Tibial nerve (tissue), 4 donors: ENCODE measurements at regions not wholly inside any gene's neighbourhood (a gene's known extent, or its start where the extent isn't known, plus 50 kb on each side); places are given as distances from the start of the nearest gene placed in this dataset.

ENCODE experiments used
- EP300 ChIP-seq, 2 donors: sonication (generic); formaldehyde crosslinking; IDR thresholded peaks; one replicate each; pipeline ENCODE4 v1.6.1; 2017; ENCODE audit warnings: antibody characterized with exemption in 2 of 2, mild to moderate bottlenecking in 1 of 2
- POLR2A ChIP-seq, 2 donors: fragments of 450-650 bp; IDR thresholded peaks; one replicate each; pipeline ENCODE4 v1.6.1; 2017; ENCODE audit warnings: antibody characterized with exemption in 2 of 2, mild to moderate bottlenecking in 2 of 2, moderate library complexity in 2 of 2
- TF ChIP-seq, protein P1 (sequence below), 5 experiments: fragments of 200-600 bp in 3 of 5; fragments of 450-650 bp in 2 of 5; sonication (generic) in 3 of 5; IDR thresholded peaks; one replicate each; pipeline ENCODE4 v1.5.1; 2016 to 2019; ENCODE audit warnings: antibody characterized with exemption in 5 of 5, mild to moderate bottlenecking in 3 of 5, moderate library complexity in 2 of 5

GRCh38 chr4:126130215-126130614 lies 815.5 kb downstream of the FAT4 start:
- TF ChIP-seq, protein P1, sequence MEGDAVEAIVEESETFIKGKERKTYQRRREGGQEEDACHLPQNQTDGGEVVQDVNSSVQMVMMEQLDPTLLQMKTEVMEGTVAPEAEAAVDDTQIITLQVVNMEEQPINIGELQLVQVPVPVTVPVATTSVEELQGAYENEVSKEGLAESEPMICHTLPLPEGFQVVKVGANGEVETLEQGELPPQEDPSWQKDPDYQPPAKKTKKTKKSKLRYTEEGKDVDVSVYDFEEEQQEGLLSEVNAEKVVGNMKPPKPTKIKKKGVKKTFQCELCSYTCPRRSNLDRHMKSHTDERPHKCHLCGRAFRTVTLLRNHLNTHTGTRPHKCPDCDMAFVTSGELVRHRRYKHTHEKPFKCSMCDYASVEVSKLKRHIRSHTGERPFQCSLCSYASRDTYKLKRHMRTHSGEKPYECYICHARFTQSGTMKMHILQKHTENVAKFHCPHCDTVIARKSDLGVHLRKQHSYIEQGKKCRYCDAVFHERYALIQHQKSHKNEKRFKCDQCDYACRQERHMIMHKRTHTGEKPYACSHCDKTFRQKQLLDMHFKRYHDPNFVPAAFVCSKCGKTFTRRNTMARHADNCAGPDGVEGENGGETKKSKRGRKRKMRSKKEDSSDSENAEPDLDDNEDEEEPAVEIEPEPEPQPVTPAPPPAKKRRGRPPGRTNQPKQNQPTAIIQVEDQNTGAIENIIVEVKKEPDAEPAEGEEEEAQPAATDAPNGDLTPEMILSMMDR (IDR thresholded peaks at IDR 0.05) = no peak
- TF ChIP-seq EP300 (IDR thresholded peaks at IDR 0.05) (no peak), POLR2A (IDR thresholded peaks at IDR 0.05) (no peak)
